HCT116 (cell line): ENCODE measurements at regions not wholly inside any gene's neighbourhood (a gene's known extent, or its start where the extent isn't known, plus 50 kb on each side); places are given as distances from the start of the nearest gene placed in this dataset.

Source experiments
- ATAC-seq: fragments of 200-7000 bp; cut with Tn5 transposase; 2 replicates; pipeline ENCODE4 v1.9.1; 2020; ENCODE audit warnings: mild to moderate bottlenecking, moderate library complexity
- BruUV-seq: library from RNA; stranded (reverse); fragments of 400-500 nt; replicated peaks from 2 replicates; lab custom pipeline; 2021; lab: Mats Ljungman, UMichigan
- CTCF ChIA-PET: fragments of 300-600 bp; sonication (Branson Sonifier 250); formaldehyde crosslinking; loops from one replicate; lab custom pipeline; 2021; ENCODE audit warnings: antibody characterized with exemption; lab: Charles Lee
- POLR2A ChIA-PET: fragments of 300-600, 350-600 bp; sonication (Branson Sonifier 250); formaldehyde crosslinking; loops from one replicate; lab custom pipeline; 2021; ENCODE audit warnings: antibody characterized with exemption; lab: Charles Lee
- RAD21 ChIA-PET, 2 experiments: fragments of 300-600 bp; sonication (Branson Sonifier 250); formaldehyde crosslinking; loops; one replicate each; lab custom pipeline; 2023; ENCODE audit warnings: low total read pairs in 2 of 2; ENCODE audit not compliant: uncharacterized antibody in 2 of 2, unreplicated experiment in 2 of 2, low non-redundant PET in 1 of 2; lab: Charles Lee
- DNase-seq: peaks from one replicate; pipeline ENCODE4 v3.0.0-alpha.2; 2010; ENCODE audit warnings: low read depth, low spot score
- H2AFZ ChIP-seq: fragments of 200-600 bp; shearing (Covaris generic), sonication (generic); 2 replicates; pipeline ENCODE4 v1.6.1; 2017; ENCODE audit warnings: low read depth, mixed run types, mixed read lengths, antibody characterized with exemption, low read length; ENCODE audit not compliant: poor library complexity, severe bottlenecking
- H3K27ac ChIP-seq: 2 replicates; pipeline ENCODE4 v1.5.1; 2012; ENCODE audit warnings: low read depth, low read length
- H3K27me3 ChIP-seq: fragments of 200-600 bp; sonication (generic); 2 replicates; pipeline ENCODE4 v1.6.1; 2016; ENCODE audit warnings: mixed run types, low read length, mixed read lengths; ENCODE audit not compliant: insufficient read depth
- H3K36me3 ChIP-seq, 2 experiments: fragments of 200-500 bp in 1 of 2; fragments of 200-600 bp in 1 of 2; sonication (Bioruptor generic) in 1 of 2; sonication (generic) in 1 of 2; 2 replicates each; pipeline versions ENCODE4 v1.5.1 to v1.6.1; 2014 to 2016; ENCODE audit warnings: low read length in 2 of 2, inconsistent platforms in 1 of 2, mixed read lengths in 1 of 2, mixed run types in 1 of 2; ENCODE audit not compliant: insufficient read depth in 2 of 2, control insufficient read depth in 1 of 2
- H3K4me1 ChIP-seq, 2 experiments: fragments of 200-600 bp in 1 of 2; sonication (generic) in 1 of 2; 2 replicates each; pipeline versions ENCODE4 v1.5.1 to v1.6.1; 2012 to 2017; ENCODE audit warnings: low read length in 2 of 2, inconsistent platforms in 1 of 2, mild to moderate bottlenecking in 1 of 2, mixed read lengths in 1 of 2, mixed run types in 1 of 2, moderate library complexity in 1 of 2; ENCODE audit not compliant: insufficient read depth in 2 of 2, control insufficient read depth in 1 of 2
- H3K4me2 ChIP-seq: fragments of 200-600 bp; sonication (generic); 2 replicates; pipeline ENCODE4 v1.6.1; 2017; ENCODE audit warnings: mixed run types, low read length, mixed read lengths
- H3K4me3 ChIP-seq, 2 experiments: fragments of 200-600 bp in 1 of 2; sonication (generic) in 1 of 2; replicated peaks in 1 of 2; 2 replicates each; pipeline ENCODE4 v1.5.1; 2011 to 2016; ENCODE audit warnings: low read length in 2 of 2, control low read depth in 1 of 2, low read depth in 1 of 2, mild to moderate bottlenecking in 1 of 2, mixed read lengths in 1 of 2, mixed run types in 1 of 2
- H3K79me2 ChIP-seq: fragments of 200-600 bp; sonication (generic); 2 replicates; pipeline ENCODE4 v1.6.1; 2017; ENCODE audit warnings: mild to moderate bottlenecking, mixed run types, low read length, moderate library complexity, mixed read lengths; ENCODE audit not compliant: insufficient read depth
- H3K9ac ChIP-seq: fragments of 200-600 bp; sonication (generic); 2 replicates; pipeline ENCODE4 v1.6.1; 2016; ENCODE audit warnings: low read length, mixed read lengths
- H3K9me2 ChIP-seq: fragments of 200-600 bp; sonication (generic), shearing (Covaris generic); 2 replicates; pipeline ENCODE4 v1.6.1; 2017; ENCODE audit warnings: mixed run types, mild to moderate bottlenecking, moderate library complexity; ENCODE audit not compliant: insufficient read depth
- H3K9me3 ChIP-seq, 2 experiments: fragments of 200-500 bp in 1 of 2; fragments of 200-600 bp in 1 of 2; sonication (Bioruptor generic) in 1 of 2; sonication (generic) in 1 of 2; 2 replicates each; pipeline ENCODE4 v1.6.1; 2014 to 2017; ENCODE audit warnings: low read length in 2 of 2, mixed read lengths in 2 of 2, inconsistent platforms in 1 of 2, low read depth in 1 of 2, mild to moderate bottlenecking in 1 of 2, mixed run types in 1 of 2, moderate library complexity in 1 of 2; ENCODE audit not compliant: control insufficient read depth in 1 of 2, insufficient read depth in 1 of 2
- H4K20me1 ChIP-seq: fragments of 200-600 bp; sonication (generic), shearing (Covaris generic); 2 replicates; pipeline ENCODE4 v1.6.1; 2017; ENCODE audit warnings: mixed run types, mild to moderate bottlenecking, moderate library complexity; ENCODE audit not compliant: insufficient read depth
- EGR1 ChIP-seq: IDR thresholded peaks from 2 replicates; pipeline ENCODE4 v1.6.1; 2012; ENCODE audit warnings: low read depth
- ELF1 ChIP-seq: IDR thresholded peaks from 2 replicates; pipeline ENCODE4 v1.6.1; 2012; ENCODE audit warnings: low read depth, borderline replicate concordance
- MAX ChIP-seq: IDR thresholded peaks from 2 replicates; pipeline ENCODE4 v1.6.1; 2012
- POLR2AphosphoS5 ChIP-seq: IDR thresholded peaks from 2 replicates; pipeline ENCODE4 v1.6.1; 2011; ENCODE audit warnings: mild to moderate bottlenecking, low read depth, low read length, moderate library complexity
- ZNF274 ChIP-seq: fragments of 200-500 bp; sonication (Bioruptor generic); IDR thresholded peaks from 2 replicates; pipeline ENCODE4 v1.6.1; 2014; ENCODE audit warnings: mild to moderate bottlenecking, low read depth, low read length, inconsistent platforms
- intact Hi-C: fragments of 100-400 bp; cut with micrococcal nuclease; formaldehyde crosslinking; loops from 2 replicates; pipeline ENCODE4 v1.10.0; 2022
- TF ChIP-seq, protein P1 (sequence below): IDR thresholded peaks from 2 replicates; pipeline ENCODE4 v1.6.1; 2012

GRCh38 chr4:83866834-83867621 lies 331.1 kb downstream of the GPAT3 start:
- RAD21 ChIA-PET = no interaction called here
- H3K36me3 ChIP-seq = no peaks in the 10 kb centered on the region
- no peak overlapping the region for H3K4me3 ChIP-seq
- H3K27me3 ChIP-seq = no peaks in the 10 kb centered on the region
- no peak for TF ChIP-seq ELF1
- TF ChIP-seq EGR1 = 0 out of 2 replicates have a peak, but pooled peaks have one; percentile 24
- H3K4me2 ChIP-seq = peak overlapping the region; percentile 46
- BruUV-seq = no TSS peak
- intact Hi-C loops = no loop called here
- H3K4me1 ChIP-seq = peaks cover 0 to 12% of the 10 kb centered on the region in 2 experiments; a peak in 2 of 4 replicates
- DNase-seq = no peak
- H3K9me3 ChIP-seq = no peaks in the 10 kb centered on the region
- POLR2A ChIA-PET = no interaction called here
- no peaks in the 10 kb centered on the region for H3K79me2 ChIP-seq
- no peak overlapping the region for H3K27ac ChIP-seq
- peak overlapping the region; percentile 29 for H2AFZ ChIP-seq
- no peaks in the 10 kb centered on the region for H4K20me1 ChIP-seq
- H3K9ac ChIP-seq = no peak overlapping the region
- H3K9me2 ChIP-seq = no peaks in the 10 kb centered on the region
- CTCF ChIA-PET = no interaction called here
- ATAC-seq = no peak; the same call in 1 of the 2 replicates

DNA sequence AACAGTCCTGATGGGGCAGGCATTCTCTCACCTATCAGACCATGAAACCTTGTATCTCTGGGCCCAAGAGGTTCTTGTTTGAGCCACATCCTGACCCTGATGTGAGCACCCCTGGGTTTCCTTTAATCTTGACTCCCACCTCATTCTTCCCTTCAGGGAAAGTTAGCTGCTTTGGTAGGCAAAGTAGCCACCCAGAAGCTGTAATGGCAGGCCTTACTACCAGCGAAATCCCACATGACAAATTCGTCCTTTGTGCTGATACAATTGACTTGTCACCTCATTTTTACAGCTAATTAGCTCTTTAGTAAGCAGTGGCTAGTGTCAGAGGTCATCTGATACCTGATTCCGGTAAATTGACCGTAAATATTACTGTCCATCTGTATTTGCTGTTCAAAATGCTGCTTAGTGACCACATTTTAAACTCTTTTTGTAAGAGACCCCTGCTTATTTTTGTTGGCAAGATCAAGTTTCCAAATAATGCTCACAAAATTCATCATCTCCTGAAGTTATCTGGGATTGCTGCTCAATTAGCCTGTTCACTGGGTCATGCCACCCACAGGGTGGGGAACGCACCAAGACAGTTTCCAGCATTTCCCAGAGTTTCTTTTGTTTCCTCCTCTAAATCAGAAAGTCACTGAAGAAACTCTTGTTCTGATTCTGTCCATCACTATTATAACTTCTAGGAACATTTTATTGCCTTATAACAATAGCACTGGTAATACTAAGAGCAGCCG lies 329.7 kb downstream of the GPAT3 start:
- Histone ChIP-seq H3K36me3 (no peaks in the 10 kb centered on the region), H3K79me2 (no peaks in the 10 kb centered on the region), H3K9me3 (no peaks in the 10 kb centered on the region), H3K27ac (no peak overlapping the region), H3K4me3 (no peak overlapping the region), H3K9ac (no peak overlapping the region)
- ChIA-PET POLR2A (no interaction called here), CTCF (no interaction called here)
- BruUV-seq = no TSS peak
- TF ChIP-seq, protein P1, sequence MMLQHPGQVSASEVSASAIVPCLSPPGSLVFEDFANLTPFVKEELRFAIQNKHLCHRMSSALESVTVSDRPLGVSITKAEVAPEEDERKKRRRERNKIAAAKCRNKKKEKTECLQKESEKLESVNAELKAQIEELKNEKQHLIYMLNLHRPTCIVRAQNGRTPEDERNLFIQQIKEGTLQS = no peak
- TF ChIP-seq MAX (no peak), POLR2AphosphoS5 (no peak), ZNF274 (no peak), ELF1 (no peak)
- TF ChIP-seq, all 23 proteins: peak for 0
- ATAC-seq = no peak
- H3K27me3 ChIP-seq = no peaks in the 10 kb centered on the region
- H2AFZ ChIP-seq = peak overlapping the region; percentile 29
- DNase-seq = no peak
- peaks cover 0 to 12% of the 10 kb centered on the region in 2 experiments; a peak in 2 of 4 replicates for H3K4me1 ChIP-seq
- H3K4me2 ChIP-seq = no peak overlapping the region
- H4K20me1 ChIP-seq = no peaks in the 10 kb centered on the region
- RAD21 ChIA-PET = no interaction called here
- intact Hi-C loops = no loop called here
- no peaks in the 10 kb centered on the region for H3K9me2 ChIP-seq
